ENCODE measurements at regions not wholly inside any gene's neighbourhood (a gene's known extent, or its start where the extent isn't known, plus 50 kb on each side); places are given as distances from the start of the nearest gene placed in this dataset.

DNA sequence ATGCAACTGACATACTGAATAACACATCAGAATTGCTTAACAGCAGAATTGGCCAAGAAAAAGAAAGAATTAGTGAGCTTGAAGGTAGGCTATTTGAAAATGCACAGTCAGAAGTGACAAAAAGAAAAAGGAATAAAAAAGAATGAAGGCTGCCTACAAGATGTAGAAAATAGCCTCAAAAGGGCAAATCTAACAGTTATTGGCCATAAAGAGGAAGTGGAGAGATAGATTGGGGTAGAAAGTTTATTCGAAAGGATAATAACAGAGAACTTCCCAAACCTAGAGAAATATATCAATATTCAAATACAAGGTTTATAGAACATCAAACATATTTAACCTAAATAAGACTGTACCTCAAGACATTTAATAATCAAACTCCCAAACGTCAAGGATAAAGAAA lies 67.5 kb downstream of the ATP6V1G3 start:
- no peaks in the 10 kb centered on the region for H3K36me3 ChIP-seq (ENCODE audit: insufficient read depth, low read length)
- no peaks in the 10 kb centered on the region for H3K4me1 ChIP-seq (ENCODE audit: control insufficient read depth, insufficient read depth, low read length, unreplicated experiment)
- no peak overlapping the region for H2AFZ ChIP-seq (ENCODE audit: low read length, unreplicated experiment)
- no peaks in the 10 kb centered on the region for H3K27me3 ChIP-seq (ENCODE audit: insufficient read depth, low read length)
- H3K4me3 ChIP-seq (ENCODE audit: low read depth, low read length), result no peak overlapping the region
- no peak overlapping the region for H3K27ac ChIP-seq (ENCODE audit: low read depth, low read length)
- H3K79me2 ChIP-seq (ENCODE audit: control insufficient read depth, insufficient read depth, low read length, unreplicated experiment), result no peaks in the 10 kb centered on the region

DNA sequence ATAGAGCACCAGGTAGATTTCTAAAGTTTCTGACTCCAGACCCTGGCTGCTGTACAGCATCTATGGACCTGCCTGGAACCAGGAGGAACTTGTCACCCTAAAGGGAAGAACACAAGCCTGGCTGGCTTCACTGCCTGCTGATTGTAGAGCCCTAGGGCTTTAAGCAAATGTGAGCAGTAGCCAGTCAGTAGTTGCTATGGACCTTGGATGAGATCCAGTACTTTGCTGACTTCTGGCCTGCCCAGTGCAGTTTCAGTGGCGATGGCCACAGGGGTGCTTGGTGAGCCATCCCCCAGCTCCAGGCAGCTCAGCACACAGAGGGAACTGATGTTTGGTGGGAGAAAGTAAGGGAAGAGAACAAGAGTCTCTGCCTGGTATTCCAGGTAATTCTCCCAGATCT lies 68.4 kb downstream of the ATP6V1G3 start:
- Histone ChIP-seq H3K79me2 (ENCODE audit: control insufficient read depth, insufficient read depth, low read length, unreplicated experiment) (no peaks in the 10 kb centered on the region), H3K4me3 (ENCODE audit: low read depth, low read length) (no peak overlapping the region), H3K27me3 (ENCODE audit: insufficient read depth, low read length) (no peaks in the 10 kb centered on the region), H3K36me3 (ENCODE audit: insufficient read depth, low read length) (no peaks in the 10 kb centered on the region), H2AFZ (ENCODE audit: low read length, unreplicated experiment) (no peak overlapping the region), H3K4me1 (ENCODE audit: control insufficient read depth, insufficient read depth, low read length, unreplicated experiment) (no peaks in the 10 kb centered on the region), H3K27ac (ENCODE audit: low read depth, low read length) (no peak overlapping the region)

DNA sequence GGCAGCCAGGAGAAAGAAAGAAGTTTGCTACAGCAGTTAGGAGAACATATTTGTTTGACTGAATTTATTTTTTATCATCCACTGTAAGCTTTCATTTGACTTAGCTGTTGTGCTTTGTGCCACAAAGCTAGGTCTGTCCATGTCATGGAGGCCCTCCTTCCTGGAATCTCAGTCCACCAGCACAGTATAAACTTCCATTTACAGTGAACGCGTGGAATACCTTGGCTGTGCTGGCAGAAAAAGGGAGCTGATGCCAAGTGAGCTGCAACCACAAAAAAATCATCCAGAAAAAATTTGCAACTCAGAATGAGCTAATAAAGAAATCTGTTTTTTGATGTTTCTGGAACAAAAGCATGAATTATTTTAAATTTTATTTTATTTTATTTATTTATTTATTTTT lies 72.6 kb downstream of the ATP6V1G3 start:
- Histone ChIP-seq H3K36me3 (ENCODE audit: insufficient read depth, low read length) (no peaks in the 10 kb centered on the region), H3K27ac (ENCODE audit: low read depth, low read length) (no peak overlapping the region), H3K4me1 (ENCODE audit: control insufficient read depth, insufficient read depth, low read length, unreplicated experiment) (peaks cover 9% of the 10 kb centered on the region), H2AFZ (ENCODE audit: low read length, unreplicated experiment) (no peak overlapping the region), H3K27me3 (ENCODE audit: insufficient read depth, low read length) (no peaks in the 10 kb centered on the region), H3K79me2 (ENCODE audit: control insufficient read depth, insufficient read depth, low read length, unreplicated experiment) (no peaks in the 10 kb centered on the region), H3K4me3 (ENCODE audit: low read depth, low read length) (no peak overlapping the region)

DNA sequence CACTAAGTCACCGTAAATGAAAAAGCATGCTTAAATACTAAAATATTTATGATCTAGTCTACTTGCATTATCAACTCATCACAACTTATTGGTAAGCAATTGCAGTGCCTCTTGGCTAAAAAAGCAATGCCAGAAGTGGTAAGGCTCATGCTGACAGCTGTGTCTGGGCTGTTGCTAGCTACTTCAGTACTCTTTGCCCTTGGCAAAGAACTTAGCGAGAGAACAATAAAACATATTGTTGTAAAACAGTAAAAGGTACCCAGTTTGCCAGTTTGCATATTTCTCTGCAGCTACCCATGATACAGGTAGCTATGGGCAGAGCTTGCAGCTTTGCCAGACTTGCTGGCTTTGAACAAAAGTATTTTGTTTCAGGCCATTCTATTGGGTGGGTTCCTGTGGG lies 73.1 kb downstream of the ATP6V1G3 start:
- Histone ChIP-seq H2AFZ (ENCODE audit: low read length, unreplicated experiment) (no peak overlapping the region), H3K4me1 (ENCODE audit: control insufficient read depth, insufficient read depth, low read length, unreplicated experiment) (peaks cover 14% of the 10 kb centered on the region), H3K4me3 (ENCODE audit: low read depth, low read length) (no peak overlapping the region), H3K36me3 (ENCODE audit: insufficient read depth, low read length) (no peaks in the 10 kb centered on the region), H3K27ac (ENCODE audit: low read depth, low read length) (no peak overlapping the region), H3K79me2 (ENCODE audit: control insufficient read depth, insufficient read depth, low read length, unreplicated experiment) (no peaks in the 10 kb centered on the region), H3K27me3 (ENCODE audit: insufficient read depth, low read length) (no peaks in the 10 kb centered on the region)

DNA sequence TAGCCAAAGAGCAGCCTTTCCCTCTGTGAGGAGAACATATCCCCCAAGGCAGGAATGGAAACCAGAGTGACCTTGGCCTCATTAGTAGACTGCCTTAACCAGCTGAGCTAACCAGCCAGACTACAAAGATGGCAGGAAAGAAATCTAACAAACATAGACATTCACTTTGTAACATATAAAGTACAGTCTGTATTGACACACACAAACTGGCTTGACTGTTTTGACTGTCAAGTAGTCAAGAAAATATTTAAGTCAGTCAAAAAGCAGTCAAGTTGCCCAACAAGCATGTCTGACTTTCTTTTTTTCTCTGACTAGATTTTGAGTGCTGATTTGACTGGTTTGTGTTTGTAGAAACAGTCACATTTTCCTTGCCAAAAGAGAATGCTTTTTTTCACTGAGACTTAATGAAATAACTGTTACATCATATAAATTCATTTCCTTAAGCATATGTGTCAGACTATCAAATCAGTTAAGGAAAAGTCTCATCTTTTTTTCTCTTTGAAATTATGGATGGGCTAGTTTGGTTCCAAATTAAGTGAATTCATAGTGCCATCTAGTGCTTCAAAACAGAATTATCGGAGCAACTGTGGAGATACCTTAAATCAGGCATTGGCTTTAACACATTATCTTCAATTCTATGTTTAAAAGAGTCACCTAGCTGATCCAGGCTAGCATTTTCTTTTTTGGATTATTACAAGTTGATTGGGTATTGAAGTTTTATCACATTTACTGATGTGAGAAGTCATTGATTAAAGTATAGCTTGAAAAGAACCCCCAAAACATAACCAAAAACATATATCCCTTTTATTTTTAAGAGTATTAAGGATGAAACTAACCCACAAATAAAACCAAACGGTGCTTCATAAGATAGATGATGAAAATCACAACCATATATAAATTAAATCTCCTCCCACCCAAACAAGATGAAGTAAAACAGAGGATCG lies 75.0 kb downstream of the ATP6V1G3 start:
- Histone ChIP-seq H3K79me2 (ENCODE audit: control insufficient read depth, insufficient read depth, low read length, unreplicated experiment) (no peaks in the 10 kb centered on the region), H3K27me3 (ENCODE audit: insufficient read depth, low read length) (no peaks in the 10 kb centered on the region), H2AFZ (ENCODE audit: low read length, unreplicated experiment) (peak overlapping the region; percentile 43), H3K4me1 (ENCODE audit: control insufficient read depth, insufficient read depth, low read length, unreplicated experiment) (peaks cover 18% of the 10 kb centered on the region), H3K4me3 (ENCODE audit: low read depth, low read length) (no peak overlapping the region), H3K27ac (ENCODE audit: low read depth, low read length) (peak overlapping the region; percentile 29; the same call in 1 of the 2 replicates), H3K36me3 (ENCODE audit: insufficient read depth, low read length) (no peaks in the 10 kb centered on the region)

DNA sequence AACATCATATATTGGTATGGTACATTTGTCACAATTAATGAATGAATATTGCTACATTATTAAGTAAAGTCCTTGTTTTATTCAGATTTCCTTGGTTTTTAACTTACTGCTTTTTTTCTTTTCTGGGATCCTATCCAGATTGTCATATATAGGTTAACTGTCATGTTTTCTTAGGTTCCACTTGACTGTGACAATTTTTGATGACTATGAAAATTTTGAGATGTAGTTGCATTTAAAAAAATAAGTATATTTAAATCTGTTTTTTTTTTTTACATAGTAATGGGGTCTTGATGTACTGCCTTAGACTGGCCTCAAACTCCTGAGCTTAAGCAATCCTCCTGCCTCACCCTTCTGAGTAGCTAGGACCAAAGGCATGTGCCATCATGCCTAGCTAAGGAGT lies 76.8 kb downstream of the ATP6V1G3 start:
- H3K79me2 ChIP-seq (ENCODE audit: control insufficient read depth, insufficient read depth, low read length, unreplicated experiment), result no peaks in the 10 kb centered on the region
- no peaks in the 10 kb centered on the region for H3K36me3 ChIP-seq (ENCODE audit: insufficient read depth, low read length)
- peaks cover 18% of the 10 kb centered on the region for H3K4me1 ChIP-seq (ENCODE audit: control insufficient read depth, insufficient read depth, low read length, unreplicated experiment)
- no peak overlapping the region for H3K4me3 ChIP-seq (ENCODE audit: low read depth, low read length)
- H2AFZ ChIP-seq (ENCODE audit: low read length, unreplicated experiment), result no peak overlapping the region
- H3K27ac ChIP-seq (ENCODE audit: low read depth, low read length), result no peak overlapping the region
- H3K27me3 ChIP-seq (ENCODE audit: insufficient read depth, low read length), result no peaks in the 10 kb centered on the region

DNA sequence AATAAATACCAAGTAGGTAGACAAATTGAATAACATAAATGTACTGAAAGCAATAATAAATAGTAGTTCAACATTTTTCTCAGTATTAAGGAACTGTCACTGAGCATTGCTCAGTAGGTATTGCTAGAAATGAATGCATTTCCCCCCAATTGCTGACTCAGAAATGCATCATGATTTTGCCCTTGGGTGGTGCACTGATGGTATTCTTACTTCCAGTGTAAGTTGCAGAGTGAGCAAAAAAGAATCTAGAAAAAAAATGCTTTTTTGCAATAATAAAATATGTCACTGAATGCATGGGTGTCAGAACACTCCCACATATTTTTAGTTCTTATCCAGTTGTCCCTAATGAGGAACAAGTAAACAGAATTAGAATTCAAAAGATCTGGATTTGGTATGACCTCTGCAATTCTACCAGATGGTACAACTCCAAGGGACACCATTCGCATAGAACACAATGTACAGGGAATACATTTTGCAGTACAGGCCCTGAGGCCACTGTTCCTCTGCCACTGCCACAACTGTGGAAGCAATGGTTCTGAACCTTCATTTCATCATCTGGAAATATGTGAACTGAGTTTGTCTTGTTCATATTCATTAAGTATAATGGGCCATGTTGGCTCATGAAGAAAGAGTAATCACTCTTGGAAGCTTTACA lies 78.0 kb downstream of the ATP6V1G3 start:
- peak overlapping the region; percentile 78 for H3K27ac ChIP-seq (ENCODE audit: low read depth, low read length)
- no peaks in the 10 kb centered on the region for H3K36me3 ChIP-seq (ENCODE audit: insufficient read depth, low read length)
- H3K4me3 ChIP-seq (ENCODE audit: low read depth, low read length), result no peak overlapping the region
- no peaks in the 10 kb centered on the region for H3K27me3 ChIP-seq (ENCODE audit: insufficient read depth, low read length)
- peaks cover 18% of the 10 kb centered on the region for H3K4me1 ChIP-seq (ENCODE audit: control insufficient read depth, insufficient read depth, low read length, unreplicated experiment)
- H2AFZ ChIP-seq (ENCODE audit: low read length, unreplicated experiment), result peak overlapping the region; percentile 67
- H3K79me2 ChIP-seq (ENCODE audit: control insufficient read depth, insufficient read depth, low read length, unreplicated experiment), result no peaks in the 10 kb centered on the region

DNA sequence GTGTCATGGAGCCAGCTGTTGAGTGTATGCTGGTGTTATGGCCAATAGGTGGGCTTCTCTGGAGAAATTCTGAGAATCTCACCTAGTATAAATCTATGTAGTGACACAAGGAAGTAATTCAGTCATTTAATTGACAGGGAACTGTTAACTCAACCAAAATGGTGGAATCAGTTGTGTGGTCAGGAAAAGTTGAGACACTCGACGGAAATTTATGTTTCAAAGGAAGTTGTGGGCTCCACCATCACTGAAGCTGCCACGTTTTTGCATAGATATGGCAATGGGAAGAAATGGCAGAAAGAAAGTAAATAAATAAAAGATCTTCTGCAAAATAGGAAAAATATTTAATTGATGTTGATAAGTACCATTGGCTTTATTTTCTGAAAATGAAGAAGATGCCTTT lies 84.5 kb downstream of the ATP6V1G3 start:
- H3K79me2 ChIP-seq (ENCODE audit: control insufficient read depth, insufficient read depth, low read length, unreplicated experiment), result no peaks in the 10 kb centered on the region
- no peaks in the 10 kb centered on the region for H3K4me1 ChIP-seq (ENCODE audit: control insufficient read depth, insufficient read depth, low read length, unreplicated experiment)
- H3K27me3 ChIP-seq (ENCODE audit: insufficient read depth, low read length), result no peaks in the 10 kb centered on the region
- H3K4me3 ChIP-seq (ENCODE audit: low read depth, low read length), result no peak overlapping the region
- H3K36me3 ChIP-seq (ENCODE audit: insufficient read depth, low read length), result no peaks in the 10 kb centered on the region
- no peak overlapping the region for H3K27ac ChIP-seq (ENCODE audit: low read depth, low read length)
- no peak overlapping the region for H2AFZ ChIP-seq (ENCODE audit: low read length, unreplicated experiment)

DNA sequence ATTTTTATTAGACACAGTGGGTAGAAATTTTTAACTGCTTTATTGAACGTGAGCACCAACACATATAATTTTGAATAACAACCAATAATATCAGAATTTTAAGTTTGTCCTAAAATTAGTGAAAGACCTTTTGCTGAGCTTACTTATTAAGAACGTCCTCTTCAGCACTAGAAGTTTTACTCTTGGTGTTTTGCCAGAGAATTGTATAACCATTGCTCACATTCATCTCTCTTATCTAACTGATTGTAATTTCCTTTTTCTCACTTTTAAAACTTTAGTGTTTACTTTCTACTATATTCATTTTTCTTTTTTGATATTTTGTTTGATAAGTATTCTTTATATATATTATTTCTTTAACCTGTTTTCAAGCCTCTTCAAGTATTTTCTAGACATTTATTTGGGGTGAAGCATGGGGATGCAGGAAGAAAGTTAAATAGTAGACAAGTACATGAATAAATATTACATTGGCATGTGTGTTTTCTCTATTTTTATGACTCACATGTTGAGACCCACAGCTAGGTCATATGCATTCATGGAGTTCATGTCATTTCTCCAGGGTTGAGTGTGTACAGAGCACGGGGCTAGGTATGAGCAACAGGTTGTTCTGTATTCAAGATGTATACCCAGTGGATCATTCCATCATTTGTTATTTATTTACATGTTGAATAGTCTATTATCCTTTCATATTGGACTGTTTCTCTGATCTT lies 90.6 kb downstream of the ATP6V1G3 start:
- Histone ChIP-seq H3K79me2 (ENCODE audit: control insufficient read depth, insufficient read depth, low read length, unreplicated experiment) (no peaks in the 10 kb centered on the region), H3K4me3 (ENCODE audit: low read depth, low read length) (no peak overlapping the region), H3K27me3 (ENCODE audit: insufficient read depth, low read length) (no peaks in the 10 kb centered on the region), H3K27ac (ENCODE audit: low read depth, low read length) (peak overlapping the region; percentile 24), H2AFZ (ENCODE audit: low read length, unreplicated experiment) (no peak overlapping the region), H3K4me1 (ENCODE audit: control insufficient read depth, insufficient read depth, low read length, unreplicated experiment) (peaks cover 26% of the 10 kb centered on the region), H3K36me3 (ENCODE audit: insufficient read depth, low read length) (no peaks in the 10 kb centered on the region)

DNA sequence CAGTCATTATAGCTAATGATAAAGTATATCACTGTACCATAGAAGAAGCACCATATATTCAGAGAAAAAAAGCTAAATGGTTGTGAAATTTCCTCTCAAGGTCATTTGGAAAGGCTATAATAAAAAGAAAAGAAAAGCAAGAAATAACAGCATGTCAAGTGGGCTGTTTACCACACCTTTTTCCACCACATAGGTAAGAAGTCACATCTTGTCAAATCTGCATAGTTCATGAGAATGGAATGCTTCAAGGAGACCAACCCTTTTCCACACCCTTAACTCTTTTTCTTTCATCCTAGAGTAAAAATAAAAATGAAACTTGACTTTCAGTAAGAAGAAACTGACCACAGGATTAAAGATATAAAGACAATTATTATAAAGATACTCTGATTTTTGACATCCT lies 91.2 kb downstream of the ATP6V1G3 start:
- H3K36me3 ChIP-seq (ENCODE audit: insufficient read depth, low read length), result no peaks in the 10 kb centered on the region
- H2AFZ ChIP-seq (ENCODE audit: low read length, unreplicated experiment), result no peak overlapping the region
- peak overlapping the region; percentile 24 for H3K27ac ChIP-seq (ENCODE audit: low read depth, low read length)
- no peaks in the 10 kb centered on the region for H3K79me2 ChIP-seq (ENCODE audit: control insufficient read depth, insufficient read depth, low read length, unreplicated experiment)
- peaks cover 32% of the 10 kb centered on the region for H3K4me1 ChIP-seq (ENCODE audit: control insufficient read depth, insufficient read depth, low read length, unreplicated experiment)
- no peak overlapping the region for H3K4me3 ChIP-seq (ENCODE audit: low read depth, low read length)
- no peaks in the 10 kb centered on the region for H3K27me3 ChIP-seq (ENCODE audit: insufficient read depth, low read length)
